ENCODE measurements at regions not wholly inside any gene's neighbourhood (a gene's known extent, or its start where the extent isn't known, plus 50 kb on each side); places are given as distances from the start of the nearest gene placed in this dataset.

DNA sequence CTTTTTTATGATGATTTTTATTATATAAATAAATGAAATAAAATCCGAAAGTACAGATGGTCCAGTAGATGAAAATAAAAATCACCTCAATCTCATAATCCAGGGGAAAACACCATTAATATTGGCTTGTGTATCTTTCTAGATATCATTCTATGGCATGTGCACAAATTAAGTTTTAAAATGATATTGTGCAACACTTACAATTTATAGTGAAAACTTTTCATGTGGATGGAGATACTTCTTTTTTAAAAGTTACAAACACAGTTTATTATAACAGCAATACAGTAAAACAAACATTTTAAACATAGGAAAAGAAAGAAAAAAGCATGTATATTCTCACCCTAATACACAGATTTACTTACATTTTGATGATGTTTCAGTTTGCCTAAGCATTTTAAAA is 98.9 kb upstream of the RMST start:
- TF ChIP-seq, protein P1, sequence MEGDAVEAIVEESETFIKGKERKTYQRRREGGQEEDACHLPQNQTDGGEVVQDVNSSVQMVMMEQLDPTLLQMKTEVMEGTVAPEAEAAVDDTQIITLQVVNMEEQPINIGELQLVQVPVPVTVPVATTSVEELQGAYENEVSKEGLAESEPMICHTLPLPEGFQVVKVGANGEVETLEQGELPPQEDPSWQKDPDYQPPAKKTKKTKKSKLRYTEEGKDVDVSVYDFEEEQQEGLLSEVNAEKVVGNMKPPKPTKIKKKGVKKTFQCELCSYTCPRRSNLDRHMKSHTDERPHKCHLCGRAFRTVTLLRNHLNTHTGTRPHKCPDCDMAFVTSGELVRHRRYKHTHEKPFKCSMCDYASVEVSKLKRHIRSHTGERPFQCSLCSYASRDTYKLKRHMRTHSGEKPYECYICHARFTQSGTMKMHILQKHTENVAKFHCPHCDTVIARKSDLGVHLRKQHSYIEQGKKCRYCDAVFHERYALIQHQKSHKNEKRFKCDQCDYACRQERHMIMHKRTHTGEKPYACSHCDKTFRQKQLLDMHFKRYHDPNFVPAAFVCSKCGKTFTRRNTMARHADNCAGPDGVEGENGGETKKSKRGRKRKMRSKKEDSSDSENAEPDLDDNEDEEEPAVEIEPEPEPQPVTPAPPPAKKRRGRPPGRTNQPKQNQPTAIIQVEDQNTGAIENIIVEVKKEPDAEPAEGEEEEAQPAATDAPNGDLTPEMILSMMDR (IDR thresholded peaks at IDR 0.05; ENCODE audit: low read depth, low read length, poor library complexity, severe bottlenecking) = no peak
- no peak for TF ChIP-seq EZH2phosphoT487 (IDR thresholded peaks at IDR 0.05; ENCODE audit: borderline replicate concordance, low read length)

Data from DOHH2 (cell line).